ENCODE measurements at regions not wholly inside any gene's neighbourhood (a gene's known extent, or its start where the extent isn't known, plus 50 kb on each side); places are given as distances from the start of the nearest gene placed in this dataset.

GRCh38 chr21:28402616-28402989, 590.1 kb downstream of the LTN1 start:
- no peak for TF ChIP-seq ARNT (IDR thresholded peaks at IDR 0.05)
- no peak for TF ChIP-seq TARDBP (IDR thresholded peaks at IDR 0.05)
- TF ChIP-seq ZNF384 (IDR thresholded peaks at IDR 0.05), result no peak
- no peak for TF ChIP-seq ELF4 (IDR thresholded peaks at IDR 0.05)
- TF ChIP-seq L3MBTL2 (conservative IDR thresholded peaks at IDR 0.05), result no peak
- no peak for TF ChIP-seq FOXM1 (IDR thresholded peaks at IDR 0.05; ENCODE audit: borderline replicate concordance)
- TF ChIP-seq PKNOX1 (IDR thresholded peaks at IDR 0.05), result no peak
- no peak for TF ChIP-seq NFRKB (IDR thresholded peaks at IDR 0.05)
- no peak for TF ChIP-seq SUZ12 (IDR thresholded peaks at IDR 0.05)
- TF ChIP-seq LEF1 (IDR thresholded peaks at IDR 0.05; ENCODE audit: borderline replicate concordance), result no peak

Data from HEK293T (cell line).